NK-92 treated with Interleukin-12 subunit alpha and Interleukin-12 subunit beta, amount 100 ng/mL, for 24 hours (cell line): ENCODE measurements at regions not wholly inside any gene's neighbourhood (a gene's known extent, or its start where the extent isn't known, plus 50 kb on each side); places are given as distances from the start of the nearest gene placed in this dataset.

Experiments used
- DNase-seq: peaks from one replicate; lab custom pipeline; 2025; lab: John Stamatoyannopoulos, UW

- no peak for DNase-seq
These were observed 224.6 kb upstream of the FOXQ1 start for GRCh38 chr6:1087154-1087843.

- no peak for DNase-seq
These were observed 225.3 kb upstream of the FOXQ1 start for GRCh38 chr6:1086446-1087153.

GRCh38 chr6:1082285-1082935 lies 229.5 kb upstream of the FOXQ1 start:
- DNase-seq: no peak

- DNase-seq: no peak
These were observed 230.2 kb upstream of the FOXQ1 start for GRCh38 chr6:1081551-1082284.

GRCh38 chr6:1080453-1081337 lies 231.2 kb upstream of the FOXQ1 start:
- no peak for DNase-seq

- no peak for DNase-seq
These were observed 232.4 kb upstream of the FOXQ1 start for GRCh38 chr6:1079525-1079924.

GRCh38 chr6:1077478-1078416 lies 234.2 kb upstream of the FOXQ1 start:
- no peak for DNase-seq

GRCh38 chr6:1076531-1077459 lies 235.1 kb upstream of the FOXQ1 start:
- no peak for DNase-seq

GRCh38 chr6:1075880-1076279 lies 236.0 kb upstream of the FOXQ1 start:
- DNase-seq: no peak

- no peak for DNase-seq
These were observed 236.5 kb upstream of the FOXQ1 start for GRCh38 chr6:1075444-1075843.

- no peak for DNase-seq
These were observed 241.8 kb upstream of the FOXQ1 start for GRCh38 chr6:1070085-1070521.

GRCh38 chr6:1068905-1069304 lies 243.0 kb upstream of the FOXQ1 start:
- no peak for DNase-seq

- DNase-seq: no peak
These were observed 243.8 kb upstream of the FOXQ1 start for GRCh38 chr6:1068068-1068467.

GRCh38 chr6:1067346-1067745 lies 244.6 kb upstream of the FOXQ1 start:
- DNase-seq: no peak

- no peak for DNase-seq
These were observed 245.3 kb upstream of the FOXQ1 start for GRCh38 chr6:1066449-1067090.

- no peak for DNase-seq
These were observed 245.9 kb upstream of the FOXQ1 start for GRCh38 chr6:1065986-1066385.

- DNase-seq: no peak
These were observed 248.1 kb upstream of the FOXQ1 start for GRCh38 chr6:1063671-1064355.
